Fibroblast of skin of left biceps (primary cell): ENCODE measurements at regions not wholly inside any gene's neighbourhood (a gene's known extent, or its start where the extent isn't known, plus 50 kb on each side); places are given as distances from the start of the nearest gene placed in this dataset.

Experiments
- DNase-seq, 2 experiments: peaks; one replicate each; pipeline ENCODE4 v3.0.0-alpha.2; 2013; ENCODE audit warnings: low read depth in 2 of 2

GRCh38 chr7:81606078-81606863, 163.6 kb downstream of the HGF start:
- no peak for DNase-seq

GRCh38 chr7:81605493-81605892, 164.4 kb downstream of the HGF start:
- no peak for DNase-seq

- no peak for DNase-seq
These were observed 165.1 kb downstream of the HGF start for GRCh38 chr7:81604808-81605174.

- DNase-seq: no peak
These were observed 165.6 kb downstream of the HGF start for GRCh38 chr7:81604075-81604807.

- no peak for DNase-seq
These were observed 169.2 kb downstream of the HGF start for GRCh38 chr7:81600608-81601007.

- DNase-seq: no peak
These were observed 170.9 kb downstream of the HGF start for GRCh38 chr7:81598951-81599350.

GRCh38 chr7:81594767-81595166, 175.1 kb downstream of the HGF start:
- no peak for DNase-seq

- DNase-seq: no peak
These were observed 179.7 kb downstream of the HGF start for GRCh38 chr7:81590131-81590530.

GRCh38 chr7:81584667-81585066, 185.2 kb downstream of the HGF start:
- no peak for DNase-seq

- peak; percentile 21 to 39 for DNase-seq
These were observed 185.8 kb downstream of the HGF start for GRCh38 chr7:81583882-81584533.

- DNase-seq: no peak
These were observed 186.8 kb downstream of the HGF start for GRCh38 chr7:81583090-81583489.

GRCh38 chr7:81577642-81578340, 192.1 kb downstream of the HGF start:
- DNase-seq: no peak

GRCh38 chr7:81574723-81575326, 195.0 kb downstream of the HGF start:
- no peak for DNase-seq

- no peak for DNase-seq
These were observed 195.9 kb downstream of the HGF start for GRCh38 chr7:81573932-81574331.

GRCh38 chr7:81573128-81573527, 196.7 kb downstream of the HGF start:
- DNase-seq: no peak

GRCh38 chr7:81562581-81562980, 207.3 kb downstream of the HGF start:
- no peak for DNase-seq

GRCh38 chr7:81560708-81561107, 209.1 kb downstream of the HGF start:
- DNase-seq: no peak

- no peak for DNase-seq
These were observed 220.3 kb downstream of the HGF start for GRCh38 chr7:81549484-81550016.

- no peak for DNase-seq
These were observed 234.9 kb downstream of the HGF start for GRCh38 chr7:81534996-81535395.

- DNase-seq: no peak
These were observed 235.4 kb downstream of the HGF start for GRCh38 chr7:81534446-81534845.

- DNase-seq: no peak
These were observed 235.9 kb downstream of the HGF start for GRCh38 chr7:81533931-81534330.

- no peak for DNase-seq
These were observed 236.4 kb downstream of the HGF start for GRCh38 chr7:81533426-81533825.
